HUES6 (cell line): ENCODE measurements at regions not wholly inside any gene's neighbourhood (a gene's known extent, or its start where the extent isn't known, plus 50 kb on each side); places are given as distances from the start of the nearest gene placed in this dataset.

ENCODE experiments used
- H3K27ac ChIP-seq: 2 replicates; pipeline ENCODE4 v1.7.0; 2013; ENCODE audit warnings: low read depth, mild to moderate bottlenecking, low read length, inconsistent platforms
- H3K27me3 ChIP-seq: 2 replicates; pipeline ENCODE4 v1.6.1; 2013; ENCODE audit warnings: low read length; ENCODE audit not compliant: control insufficient read depth, insufficient read depth
- H3K36me3 ChIP-seq: 2 replicates; pipeline ENCODE4 v1.6.1; 2013; ENCODE audit warnings: low read length; ENCODE audit not compliant: control insufficient read depth, insufficient read depth
- H3K4me1 ChIP-seq: 2 replicates; pipeline ENCODE4 v1.6.1; 2013; ENCODE audit warnings: low read length; ENCODE audit not compliant: control insufficient read depth, insufficient read depth
- H3K4me3 ChIP-seq: 2 replicates; pipeline ENCODE4 v1.5.1; 2013; ENCODE audit warnings: low read depth, low read length
- H3K9ac ChIP-seq: one replicate; pipeline ENCODE4 v1.6.1; 2013; ENCODE audit warnings: mild to moderate bottlenecking, low read length
- H3K9me3 ChIP-seq: 2 replicates; pipeline ENCODE4 v1.6.1; 2013; ENCODE audit warnings: low read depth, low read length; ENCODE audit not compliant: control insufficient read depth, insufficient read depth

GRCh38 chr2:7594211-7594610, 677.0 kb downstream of the RNF144A start:
- no peak overlapping the region for H3K4me3 ChIP-seq
- no peak overlapping the region for H3K27ac ChIP-seq
- H3K9me3 ChIP-seq: no peaks in the 10 kb centered on the region; the same call in 1 of the 2 replicates
- no peak overlapping the region for H3K9ac ChIP-seq
- no peaks in the 10 kb centered on the region for H3K4me1 ChIP-seq
- no peaks in the 10 kb centered on the region for H3K27me3 ChIP-seq
- H3K36me3 ChIP-seq: no peaks in the 10 kb centered on the region

DNA sequence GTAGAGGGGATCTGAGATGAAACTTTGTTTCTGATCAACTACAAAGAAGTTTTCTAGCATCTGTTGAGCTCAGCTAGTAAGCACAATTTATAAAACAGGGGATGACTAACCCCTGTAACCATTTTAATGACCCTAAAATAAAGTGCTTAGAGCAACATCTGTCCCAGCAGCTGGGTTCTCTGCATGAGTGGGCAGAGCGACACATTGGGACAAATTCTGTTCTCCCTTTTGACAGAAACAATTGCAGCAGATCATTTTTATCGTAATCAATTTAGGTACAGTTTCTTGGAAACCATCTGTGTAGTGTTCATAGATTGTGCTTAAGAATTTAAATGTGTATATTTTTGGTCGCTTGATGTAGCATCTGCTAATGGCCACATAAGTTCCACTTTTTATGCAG, 678.0 kb downstream of the RNF144A start:
- no peaks in the 10 kb centered on the region for H3K4me1 ChIP-seq
- H3K36me3 ChIP-seq: no peaks in the 10 kb centered on the region
- no peak overlapping the region for H3K4me3 ChIP-seq
- no peak overlapping the region for H3K27ac ChIP-seq
- H3K27me3 ChIP-seq: no peaks in the 10 kb centered on the region
- H3K9ac ChIP-seq: no peak overlapping the region
- peaks cover 3% of the 10 kb centered on the region; the same call in 1 of the 2 replicates for H3K9me3 ChIP-seq

DNA sequence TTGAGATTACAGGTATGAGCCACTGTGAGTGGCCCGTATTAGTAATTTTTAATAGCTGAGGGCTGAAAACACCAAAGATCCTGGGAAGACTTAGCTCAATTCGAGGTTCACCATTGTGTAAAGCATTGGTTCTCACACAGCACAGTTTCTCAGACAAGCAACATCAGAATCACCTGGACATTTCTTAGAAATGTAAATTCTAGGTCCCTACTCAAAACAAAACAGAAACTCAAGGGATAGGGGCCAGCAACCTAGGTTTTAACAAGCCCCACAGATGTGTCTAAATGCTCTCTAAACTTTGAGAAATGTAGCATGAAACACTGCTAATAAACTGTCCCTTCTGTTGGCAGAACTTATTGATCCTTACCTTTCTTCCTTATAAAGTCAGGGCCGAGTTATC, 681.2 kb downstream of the RNF144A start:
- Histone ChIP-seq H3K4me3 (no peak overlapping the region), H3K4me1 (no peaks in the 10 kb centered on the region), H3K27me3 (no peaks in the 10 kb centered on the region), H3K27ac (no peak overlapping the region), H3K9me3 (peaks cover 3% of the 10 kb centered on the region; the same call in 1 of the 2 replicates), H3K9ac (no peak overlapping the region), H3K36me3 (no peaks in the 10 kb centered on the region)

GRCh38 chr2:7599462-7600258, 682.4 kb downstream of the RNF144A start:
- Histone ChIP-seq H3K27ac (no peak overlapping the region), H3K36me3 (no peaks in the 10 kb centered on the region), H3K9me3 (peaks cover 3% of the 10 kb centered on the region; the same call in 1 of the 2 replicates), H3K9ac (no peak overlapping the region), H3K4me3 (no peak overlapping the region), H3K27me3 (no peaks in the 10 kb centered on the region), H3K4me1 (no peaks in the 10 kb centered on the region)

- no peak overlapping the region for H3K27ac ChIP-seq
- H3K9me3 ChIP-seq: peaks cover 3% of the 10 kb centered on the region; the same call in 1 of the 2 replicates
- H3K27me3 ChIP-seq: no peaks in the 10 kb centered on the region
- no peak overlapping the region for H3K4me3 ChIP-seq
- H3K9ac ChIP-seq: no peak overlapping the region
- H3K4me1 ChIP-seq: no peaks in the 10 kb centered on the region
- H3K36me3 ChIP-seq: no peaks in the 10 kb centered on the region
Observed at GRCh38 chr2:7601990-7602389, 684.8 kb downstream of the RNF144A start.

GRCh38 chr2:7604456-7604855, 687.2 kb downstream of the RNF144A start:
- no peak overlapping the region for H3K9ac ChIP-seq

GRCh38 chr2:7607441-7608173, 690.4 kb downstream of the RNF144A start:
- Histone ChIP-seq H3K4me1 (no peaks in the 10 kb centered on the region; the same call in 1 of the 2 replicates), H3K36me3 (no peaks in the 10 kb centered on the region), H3K27me3 (no peaks in the 10 kb centered on the region), H3K9me3 (no peaks in the 10 kb centered on the region), H3K9ac (no peak overlapping the region), H3K4me3 (no peak overlapping the region), H3K27ac (no peak overlapping the region)

More at GRCh38 chr2:7604456-7604855, 687.2 kb downstream of the RNF144A start:
- H3K36me3 ChIP-seq: no peaks in the 10 kb centered on the region
- H3K4me1 ChIP-seq: no peaks in the 10 kb centered on the region; the same call in 1 of the 2 replicates
- no peak overlapping the region for H3K27ac ChIP-seq
- H3K9me3 ChIP-seq: 0 out of 2 replicates have a peak, but pooled peaks cover under 1% of the 10 kb centered on the region
- no peak overlapping the region for H3K4me3 ChIP-seq
- H3K27me3 ChIP-seq: no peaks in the 10 kb centered on the region

DNA sequence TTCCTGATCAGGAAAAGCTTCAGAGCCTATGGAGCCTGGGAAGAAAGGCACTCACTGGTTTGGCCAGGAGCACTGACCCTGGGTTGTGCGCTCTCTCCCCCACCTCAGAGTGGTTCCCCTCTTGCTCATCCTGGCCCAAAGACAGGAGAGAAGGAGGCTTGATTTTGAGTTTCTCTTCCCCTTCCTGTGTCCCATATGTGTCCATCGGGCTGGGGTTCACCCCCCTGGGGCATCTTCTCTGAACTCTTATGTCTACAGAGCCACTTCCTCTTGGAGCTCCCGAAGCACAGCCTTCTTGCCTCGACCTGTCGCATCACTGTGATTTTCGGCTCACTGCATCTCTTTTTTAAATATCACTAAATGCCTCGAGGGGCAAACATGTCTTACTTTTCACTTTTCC, 692.3 kb downstream of the RNF144A start:
- H3K4me3 ChIP-seq: no peak overlapping the region
- no peak overlapping the region for H3K27ac ChIP-seq
- H3K4me1 ChIP-seq: no peaks in the 10 kb centered on the region; the same call in 1 of the 2 replicates
- no peaks in the 10 kb centered on the region for H3K9me3 ChIP-seq
- H3K36me3 ChIP-seq: no peaks in the 10 kb centered on the region
- H3K27me3 ChIP-seq: no peaks in the 10 kb centered on the region
- no peak overlapping the region for H3K9ac ChIP-seq

DNA sequence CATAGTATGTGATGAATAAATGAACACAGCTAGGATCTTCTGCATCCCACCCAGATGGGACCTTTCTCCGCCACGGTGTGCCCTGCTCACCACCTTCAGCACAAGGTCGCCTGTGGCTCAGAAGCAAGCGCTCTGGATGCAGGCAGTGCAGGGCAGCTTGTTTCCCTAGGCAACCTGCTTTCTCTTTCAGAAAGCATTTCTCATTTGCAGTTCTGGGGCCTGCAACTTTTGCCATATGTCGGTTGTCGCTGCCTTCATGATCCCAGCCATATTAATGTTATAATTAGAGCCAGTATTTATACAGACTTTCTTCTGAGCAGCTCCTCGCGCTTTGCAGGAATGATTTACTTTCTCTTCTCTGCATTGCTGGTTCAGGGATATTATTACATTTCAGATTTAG, 692.8 kb downstream of the RNF144A start:
- Histone ChIP-seq H3K27ac (no peak overlapping the region), H3K9ac (no peak overlapping the region), H3K9me3 (no peaks in the 10 kb centered on the region)

DNA sequence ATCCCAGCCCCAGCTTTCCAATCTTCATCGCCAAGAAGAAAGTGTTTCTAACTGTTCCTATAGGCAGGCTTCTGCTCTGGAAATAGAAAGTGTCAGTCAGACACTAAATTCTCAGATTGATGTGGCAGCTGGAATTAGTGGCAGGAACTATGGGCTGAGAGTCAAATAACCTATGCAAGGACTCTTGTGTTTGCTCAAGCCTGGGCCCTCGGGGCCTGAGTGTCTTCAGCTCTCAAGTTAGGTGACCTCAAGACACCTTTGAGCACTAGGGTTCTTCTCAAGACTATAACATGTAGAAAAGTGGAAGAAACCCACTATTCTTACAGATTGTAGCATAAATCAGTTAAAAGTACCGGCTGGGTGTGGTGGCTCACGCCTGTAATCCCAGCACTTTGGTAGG, 694.5 kb downstream of the RNF144A start:
- no peak overlapping the region for H3K27ac ChIP-seq
- H3K27me3 ChIP-seq: no peaks in the 10 kb centered on the region
- no peak overlapping the region for H3K4me3 ChIP-seq
- H3K4me1 ChIP-seq: peaks cover 5% of the 10 kb centered on the region; the same call in 1 of the 2 replicates
- H3K36me3 ChIP-seq: no peaks in the 10 kb centered on the region
- no peak overlapping the region for H3K9ac ChIP-seq
- no peaks in the 10 kb centered on the region for H3K9me3 ChIP-seq

More for the DNA sequence above, 692.8 kb downstream of the RNF144A start:
- Histone ChIP-seq H3K36me3 (no peaks in the 10 kb centered on the region), H3K4me1 (no peaks in the 10 kb centered on the region; the same call in 1 of the 2 replicates), H3K27me3 (no peaks in the 10 kb centered on the region), H3K4me3 (no peak overlapping the region)

- Histone ChIP-seq H3K36me3 (no peaks in the 10 kb centered on the region), H3K27ac (no peak overlapping the region), H3K27me3 (no peaks in the 10 kb centered on the region), H3K9ac (no peak overlapping the region), H3K4me3 (no peak overlapping the region), H3K4me1 (0 out of 2 replicates have a peak, but pooled peaks cover 5% of the 10 kb centered on the region), H3K9me3 (no peaks in the 10 kb centered on the region)
Observed at GRCh38 chr2:7612969-7613368, 695.8 kb downstream of the RNF144A start.
